Lung (tissue), 11 donors: ENCODE measurements at regions not wholly inside any gene's neighbourhood (a gene's known extent, or its start where the extent isn't known, plus 50 kb on each side); places are given as distances from the start of the nearest gene placed in this dataset.

Experiments used
- ATAC-seq: fragments of 200-7000 bp; cut with Tn5 transposase; one replicate; pipeline ENCODE4 v1.9.1; 2020; ENCODE audit warnings: moderate number of reproducible peaks; ENCODE audit not compliant: insufficient read depth, low FRiP score
- DNase-seq, 3 donors: peaks; one replicate each; pipeline ENCODE4 v3.0.0-alpha.2; 2013 to 2017
- H3K27ac ChIP-seq, 2 donors: one replicate each; pipeline ENCODE4 v1.5.1; 2013; ENCODE audit warnings: mild to moderate bottlenecking in 2 of 2, moderate library complexity in 2 of 2, control low read depth in 1 of 2, inconsistent platforms in 1 of 2, low read depth in 1 of 2, low read length in 1 of 2
- H3K27me3 ChIP-seq, 3 donors: one replicate each; pipeline ENCODE4 v1.5.1; 2013; ENCODE audit warnings: low read length in 2 of 3; ENCODE audit not compliant: control insufficient read depth in 3 of 3, insufficient read depth in 3 of 3
- H3K36me3 ChIP-seq, 4 donors: one replicate each; pipeline ENCODE4 v1.5.1; 2013; ENCODE audit warnings: low read length in 4 of 4, mild to moderate bottlenecking in 1 of 4, moderate library complexity in 1 of 4; ENCODE audit not compliant: control insufficient read depth in 4 of 4, insufficient read depth in 4 of 4
- H3K4me1 ChIP-seq, 5 donors: one replicate each; pipeline ENCODE4 v1.5.1; 2013; ENCODE audit warnings: low read length in 5 of 5, mild to moderate bottlenecking in 2 of 5, moderate library complexity in 1 of 5; ENCODE audit not compliant: control insufficient read depth in 5 of 5, insufficient read depth in 5 of 5
- H3K4me3 ChIP-seq: one replicate; pipeline ENCODE4 v1.5.1; 2013; ENCODE audit warnings: mild to moderate bottlenecking, control low read depth, moderate library complexity
- H3K9ac ChIP-seq, 2 donors: one replicate each; pipeline ENCODE4 v1.5.1; 2013; ENCODE audit warnings: low read length in 2 of 2, control low read depth in 1 of 2; ENCODE audit not compliant: insufficient read depth in 1 of 2
- H3K9me3 ChIP-seq, 4 donors: one replicate each; pipeline ENCODE4 v1.5.1; 2013; ENCODE audit warnings: low read length in 3 of 4, mild to moderate bottlenecking in 1 of 4, moderate library complexity in 1 of 4; ENCODE audit not compliant: control insufficient read depth in 4 of 4, insufficient read depth in 3 of 4
- CTCF ChIP-seq: IDR thresholded peaks from 2 replicates; pipeline ENCODE4 v1.5.1; 2012; ENCODE audit warnings: mild to moderate bottlenecking; ENCODE audit errors: control extremely low read depth, extremely low read depth
- WGBS, 2 donors: extraction: QIAGEN DNeasy Blood & Tissue Kit; methylation state at CpG; one replicate each; pipeline ENCODE4 v1.1.7; 2013; 5-methylcytosine and 5-hydroxymethylcytosine counted together
- donor health status: control.
- donor health status: control.
- donor health status: Bipolar disorder and iron deficiency.
- donor health status: healthy.
- donor health status: DM: yes; HTN: yes; CAD: no.

DNA sequence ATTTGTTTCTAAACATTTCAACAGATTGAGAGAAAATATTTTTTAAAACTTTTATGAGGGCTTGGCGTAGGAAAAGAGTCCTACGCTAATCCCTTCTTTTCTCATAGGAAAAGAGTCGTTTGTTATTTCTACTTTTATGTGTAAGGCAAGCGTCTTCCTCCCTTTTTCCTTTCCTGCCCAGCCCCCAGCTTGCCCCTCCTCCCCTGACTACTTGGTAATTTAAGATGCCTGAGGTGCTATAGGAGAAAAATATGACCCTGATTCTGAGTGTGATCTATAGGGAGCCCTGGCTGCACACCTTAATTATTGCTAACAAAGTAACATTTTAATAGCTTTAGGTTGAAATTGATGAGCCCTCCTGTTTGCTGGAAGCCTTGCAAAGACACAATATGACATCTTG is 373.6 kb downstream of the PBX1 start:
- H3K4me1 ChIP-seq = no peaks in the 10 kb centered on the region
- DNase-seq (no peak), ATAC-seq (no peak)
- H3K27me3 ChIP-seq = peaks cover 0 to 3% (median 0%) of the 10 kb centered on the region in 3 donors
- H3K4me3 ChIP-seq = no peak overlapping the region
- H3K36me3 ChIP-seq = no peaks in the 10 kb centered on the region
- H3K27ac ChIP-seq = no peak overlapping the region
- H3K9ac ChIP-seq = no peak overlapping the region
- no peaks in the 10 kb centered on the region for H3K9me3 ChIP-seq
- no peak for TF ChIP-seq CTCF
- 61 to 65% methylated on average over 4 of the region's 4 CpGs for WGBS, 2 donors

- peak in 1 of 3 donors; percentile 17 for DNase-seq
- H3K4me1 ChIP-seq = no peaks in the 10 kb centered on the region
- no peaks in the 10 kb centered on the region for H3K36me3 ChIP-seq
- no peak overlapping the region for H3K4me3 ChIP-seq
- ATAC-seq = no peak
- WGBS, 2 donors = 87 to 90% methylated on average over 1 of the region's 1 CpG
- no peak for TF ChIP-seq CTCF
- no peak overlapping the region for H3K9ac ChIP-seq
- no peak overlapping the region for H3K27ac ChIP-seq
- peaks cover 0 to under 1% (median 0%) of the 10 kb centered on the region in 3 donors for H3K27me3 ChIP-seq
- no peaks in the 10 kb centered on the region for H3K9me3 ChIP-seq
Observed at GRCh38 chr1:164930833-164931232, 371.8 kb downstream of the PBX1 start.

DNA sequence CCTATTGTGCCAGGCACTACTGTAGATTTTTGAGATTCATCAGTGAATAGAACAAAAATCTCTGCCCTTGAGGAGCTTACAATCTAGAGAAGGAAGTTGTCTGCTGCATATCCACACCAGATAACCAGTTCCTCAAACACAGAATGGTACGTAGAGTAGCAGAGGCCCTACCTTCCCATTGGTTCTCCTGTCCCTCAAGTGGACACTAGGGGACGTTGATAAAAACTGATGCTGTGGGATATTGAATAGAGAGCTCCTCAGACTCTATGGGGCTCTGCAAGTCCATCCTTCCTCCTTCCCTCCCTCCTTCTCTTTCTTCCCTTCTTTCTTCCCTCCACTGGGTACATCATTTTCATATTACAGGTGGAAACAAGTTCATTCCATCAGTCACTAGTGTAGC is 371.3 kb downstream of the PBX1 start:
- H3K4me3 ChIP-seq = no peak overlapping the region
- 81 to 83% methylated on average over 2 of the region's 2 CpGs for WGBS, 2 donors
- no peak overlapping the region for H3K27ac ChIP-seq
- ATAC-seq (no peak), DNase-seq (no peak)
- no peaks in the 10 kb centered on the region for H3K36me3 ChIP-seq
- TF ChIP-seq CTCF = no peak
- H3K27me3 ChIP-seq = no peaks in the 10 kb centered on the region
- H3K9me3 ChIP-seq = no peaks in the 10 kb centered on the region
- no peak overlapping the region for H3K9ac ChIP-seq
- H3K4me1 ChIP-seq = no peaks in the 10 kb centered on the region

DNA sequence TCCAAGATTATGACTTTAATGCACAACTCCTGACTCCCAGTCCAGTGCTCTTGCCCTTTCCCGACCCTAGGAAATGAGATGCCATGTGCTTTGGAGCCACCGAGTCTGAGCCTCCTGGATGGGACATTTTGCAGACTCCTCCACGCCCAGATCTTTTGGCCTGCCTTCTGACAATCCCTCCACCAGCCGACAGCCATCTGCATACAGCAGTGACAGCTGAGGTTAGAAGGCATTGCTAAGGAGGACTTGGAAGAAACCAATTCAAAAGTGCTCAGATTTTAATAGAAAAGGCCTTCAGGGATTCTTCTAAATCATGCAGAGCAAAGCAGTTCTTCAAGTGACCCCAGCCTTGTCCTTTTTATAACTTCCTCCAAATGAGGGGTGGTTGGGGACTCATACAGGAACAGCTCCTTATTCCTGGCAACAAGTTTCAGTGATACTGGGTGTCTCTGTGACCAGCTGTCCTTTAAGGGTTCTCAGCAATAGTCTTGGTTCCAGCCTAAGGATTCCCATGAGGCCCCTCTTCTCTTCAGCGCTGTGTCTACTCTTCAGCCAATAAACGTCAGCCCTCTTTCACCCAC is 369.3 kb downstream of the PBX1 start:
- peak in 2 of 3 donors; percentile 24 to 26 for DNase-seq
- no peaks in the 10 kb centered on the region for H3K27me3 ChIP-seq
- H3K27ac ChIP-seq = no peak overlapping the region
- ATAC-seq = no peak
- WGBS, 2 donors = 63 to 81% methylated on average over 6 of the region's 6 CpGs
- no peak overlapping the region for H3K4me3 ChIP-seq
- TF ChIP-seq CTCF = no peak
- H3K36me3 ChIP-seq = no peaks in the 10 kb centered on the region
- H3K9ac ChIP-seq = no peak overlapping the region
- H3K9me3 ChIP-seq = no peaks in the 10 kb centered on the region
- H3K4me1 ChIP-seq = no peaks in the 10 kb centered on the region
